ENCODE measurements at regions not wholly inside any gene's neighbourhood (a gene's known extent, or its start where the extent isn't known, plus 50 kb on each side); places are given as distances from the start of the nearest gene placed in this dataset.

DNA sequence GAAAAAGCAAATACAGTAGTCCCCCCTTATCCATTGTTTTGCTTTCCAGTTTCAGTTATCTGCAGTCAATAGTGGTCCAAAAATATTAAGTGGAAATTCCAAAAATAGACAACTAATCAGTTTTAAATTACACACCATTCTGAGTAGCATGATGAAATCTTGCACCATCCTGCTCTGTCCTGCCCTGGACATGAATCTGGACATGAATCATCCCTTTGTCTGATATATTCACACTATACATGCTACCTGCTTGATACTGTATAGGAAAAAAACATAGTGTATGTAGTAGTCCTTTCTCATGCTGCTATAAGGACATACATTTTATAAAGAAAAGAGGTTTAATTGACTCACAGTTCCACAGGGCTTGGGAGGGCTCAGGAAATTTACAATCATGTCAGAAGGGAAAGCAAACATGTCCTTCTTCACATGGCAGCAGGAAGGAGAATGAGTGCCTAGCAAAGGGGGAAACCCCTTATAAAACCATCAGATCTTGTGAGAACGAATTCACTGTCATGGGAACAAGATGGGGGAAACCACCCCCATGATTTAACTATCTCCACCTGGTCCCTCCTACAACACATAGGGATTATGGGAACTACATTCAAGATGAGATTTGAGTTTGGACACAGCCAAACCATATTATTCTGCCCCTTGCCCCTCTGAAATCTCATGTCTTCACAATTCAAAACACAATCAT lies 153.9 kb downstream of the ARRDC3 start:
- Histone ChIP-seq H3K4me3 (ENCODE audit: low read length) (no peak overlapping the region), H3F3A (ENCODE audit: insufficient read depth, low read length) (no peaks in the 10 kb centered on the region), H3K4me2 (ENCODE audit: low read depth, low read length) (no peak overlapping the region), H3K27ac (ENCODE audit: low read length) (no peak overlapping the region), H4K20me1 (ENCODE audit: insufficient read depth, low read length) (no peaks in the 10 kb centered on the region), H3K27me3 (replicated peaks; ENCODE audit: insufficient read depth, low read length) (no peaks in the 10 kb centered on the region), H3K4me1 (ENCODE audit: low read length) (no peaks in the 10 kb centered on the region), H3K79me2 (ENCODE audit: low read length) (no peaks in the 10 kb centered on the region), H3K9me2 (replicated peaks; ENCODE audit: insufficient read depth, low read length) (no peaks in the 10 kb centered on the region), H3K36me3 (replicated peaks; ENCODE audit: insufficient read depth, low read length) (no peaks in the 10 kb centered on the region), H3K9me3 (replicated peaks; ENCODE audit: insufficient read depth, low read length) (no peaks in the 10 kb centered on the region), H3K9ac (ENCODE audit: low read length) (no peak overlapping the region), H2AFZ (ENCODE audit: low read length) (no peak overlapping the region)
- TF ChIP-seq EZH2 (optimal IDR thresholded peaks at IDR 0.05; ENCODE audit: low read depth, low read length) (no peak), EZH2phosphoT487 (IDR thresholded peaks at IDR 0.05; ENCODE audit: low read length) (no peak), CTCF (IDR thresholded peaks at IDR 0.05; ENCODE audit: low read length) (no peak)
- DNase-seq, result no peak

DNA sequence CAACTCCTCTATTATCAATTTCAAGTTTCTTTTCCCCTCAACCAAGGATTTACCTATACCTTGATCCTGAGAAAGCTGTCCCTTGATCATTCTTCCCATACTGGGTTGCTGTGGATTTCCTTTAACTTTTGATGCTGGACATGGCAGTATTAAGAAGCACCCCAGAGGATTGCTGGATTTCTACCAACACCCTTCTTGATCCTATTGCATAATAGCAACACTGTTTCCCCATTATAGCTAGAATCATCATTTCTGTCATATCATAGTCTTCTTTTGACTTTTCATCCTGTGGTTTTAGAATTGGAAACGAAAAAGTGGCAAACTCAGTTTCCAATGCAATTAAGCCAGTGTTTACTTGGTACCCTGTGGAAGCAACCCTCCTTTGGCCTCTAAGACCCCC lies 154.9 kb downstream of the ARRDC3 start:
- no peaks in the 10 kb centered on the region for H3K4me1 ChIP-seq (ENCODE audit: low read length)
- no peaks in the 10 kb centered on the region for H4K20me1 ChIP-seq (ENCODE audit: insufficient read depth, low read length)
- H3K36me3 ChIP-seq (replicated peaks; ENCODE audit: insufficient read depth, low read length), result no peaks in the 10 kb centered on the region
- no peaks in the 10 kb centered on the region for H3K9me2 ChIP-seq (replicated peaks; ENCODE audit: insufficient read depth, low read length)
- no peaks in the 10 kb centered on the region for H3F3A ChIP-seq (ENCODE audit: insufficient read depth, low read length)
- H3K9ac ChIP-seq (ENCODE audit: low read length), result no peak overlapping the region
- no peaks in the 10 kb centered on the region for H3K79me2 ChIP-seq (ENCODE audit: low read length)
- TF ChIP-seq CTCF (IDR thresholded peaks at IDR 0.05; ENCODE audit: low read length) (no peak), EZH2phosphoT487 (IDR thresholded peaks at IDR 0.05; ENCODE audit: low read length) (no peak), EZH2 (optimal IDR thresholded peaks at IDR 0.05; ENCODE audit: low read depth, low read length) (no peak)
- no peaks in the 10 kb centered on the region for H3K9me3 ChIP-seq (replicated peaks; ENCODE audit: insufficient read depth, low read length)
- no peak for DNase-seq
- H3K27me3 ChIP-seq (replicated peaks; ENCODE audit: insufficient read depth, low read length), result no peaks in the 10 kb centered on the region
- H3K4me3 ChIP-seq (ENCODE audit: low read length), result no peak overlapping the region
- H3K27ac ChIP-seq (ENCODE audit: low read length), result no peak overlapping the region
- no peak overlapping the region for H2AFZ ChIP-seq (ENCODE audit: low read length)
- H3K4me2 ChIP-seq (ENCODE audit: low read depth, low read length), result no peak overlapping the region

DNA sequence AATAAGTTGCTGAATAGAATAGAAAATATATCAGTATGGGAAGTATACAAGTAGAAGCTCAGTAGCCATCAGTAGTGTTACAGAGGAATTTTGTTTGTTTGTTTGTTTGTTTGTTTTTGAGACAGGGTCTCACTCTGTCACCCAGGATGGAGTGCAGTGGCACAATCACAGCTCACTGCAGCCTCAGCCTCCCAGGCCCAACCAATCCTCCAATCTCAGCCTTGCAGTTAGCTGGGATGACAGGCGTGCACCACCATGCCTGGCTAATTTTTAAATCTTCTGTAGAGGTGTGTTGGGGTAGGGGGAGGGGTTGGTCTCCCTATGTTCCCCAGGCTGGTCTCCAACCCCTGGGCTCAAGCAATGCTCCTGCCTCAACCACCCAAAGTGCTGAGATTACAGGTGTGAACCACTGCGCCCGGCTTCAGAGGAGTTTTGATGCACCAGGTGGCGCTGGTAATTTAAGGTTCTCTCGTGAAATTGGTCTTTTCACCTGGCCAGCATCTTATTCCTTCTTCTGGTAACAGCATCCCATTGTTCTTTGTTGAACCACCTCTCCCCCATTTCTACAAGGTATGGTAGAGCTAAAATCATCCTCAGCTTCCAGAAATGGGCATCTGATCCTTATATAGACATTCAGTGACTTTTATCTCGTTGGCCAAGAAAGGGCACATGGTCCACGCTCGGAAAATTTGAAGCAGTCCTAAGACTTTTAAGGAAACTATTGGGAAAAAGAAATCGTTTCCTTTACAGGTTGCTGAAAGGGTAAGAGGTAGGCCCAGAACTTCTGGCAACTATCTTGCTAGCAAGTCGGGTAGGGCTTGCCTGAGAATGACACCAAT lies 157.1 kb downstream of the ARRDC3 start:
- Histone ChIP-seq H3K27ac (ENCODE audit: low read length) (no peak overlapping the region), H2AFZ (ENCODE audit: low read length) (no peak overlapping the region)
- DNase-seq, result peak; percentile 72

More for the DNA sequence above, 157.1 kb downstream of the ARRDC3 start:
- no peaks in the 10 kb centered on the region for H3K27me3 ChIP-seq (replicated peaks; ENCODE audit: insufficient read depth, low read length)
- no peak overlapping the region for H3K9ac ChIP-seq (ENCODE audit: low read length)
- no peaks in the 10 kb centered on the region for H3K79me2 ChIP-seq (ENCODE audit: low read length)
- H4K20me1 ChIP-seq (ENCODE audit: insufficient read depth, low read length), result no peaks in the 10 kb centered on the region
- no peaks in the 10 kb centered on the region for H3K4me1 ChIP-seq (ENCODE audit: low read length)
- no peak overlapping the region for H3K4me2 ChIP-seq (ENCODE audit: low read depth, low read length)
- H3K9me3 ChIP-seq (replicated peaks; ENCODE audit: insufficient read depth, low read length), result no peaks in the 10 kb centered on the region
- TF ChIP-seq EZH2 (optimal IDR thresholded peaks at IDR 0.05; ENCODE audit: low read depth, low read length), result no peak
- no peak for TF ChIP-seq EZH2phosphoT487 (IDR thresholded peaks at IDR 0.05; ENCODE audit: low read length)
- peak; percentile 76 for TF ChIP-seq CTCF (IDR thresholded peaks at IDR 0.05; ENCODE audit: low read length)
- H3F3A ChIP-seq (ENCODE audit: insufficient read depth, low read length), result no peaks in the 10 kb centered on the region
- H3K4me3 ChIP-seq (ENCODE audit: low read length), result no peak overlapping the region
- no peaks in the 10 kb centered on the region for H3K9me2 ChIP-seq (replicated peaks; ENCODE audit: insufficient read depth, low read length)
- H3K36me3 ChIP-seq (replicated peaks; ENCODE audit: insufficient read depth, low read length), result no peaks in the 10 kb centered on the region
